GM06990 (cell line): ENCODE measurements at regions not wholly inside any gene's neighbourhood (a gene's known extent, or its start where the extent isn't known, plus 50 kb on each side); places are given as distances from the start of the nearest gene placed in this dataset.

Source experiments
- DNase-seq: peaks from one replicate; pipeline ENCODE4 v3.0.0-alpha.2; 2011; ENCODE audit not compliant: insufficient read length; ENCODE audit errors: extremely low read depth
- H3K27me3 ChIP-seq: replicated peaks from 2 replicates; pipeline ENCODE4 v1.6.0; 2011; ENCODE audit warnings: low read length; ENCODE audit not compliant: control insufficient read depth, insufficient read depth
- H3K36me3 ChIP-seq: 2 replicates; pipeline ENCODE4 v1.5.1; 2011; ENCODE audit warnings: low read length; ENCODE audit not compliant: control insufficient read depth, insufficient read depth
- H3K4me3 ChIP-seq: replicated peaks from 2 replicates; pipeline ENCODE4 v1.5.1; 2011; ENCODE audit warnings: low read depth, mild to moderate bottlenecking, control low read depth, low read length
- CTCF ChIP-seq: IDR thresholded peaks from 2 replicates; pipeline ENCODE4 v1.5.1; 2011; ENCODE audit warnings: low read length, control low read depth, mild to moderate bottlenecking, inconsistent platforms; ENCODE audit not compliant: insufficient read depth, poor library complexity, severe bottlenecking

GRCh38 chr18:67411116-67411515 is 105.4 kb downstream of the DSEL start:
- TF ChIP-seq CTCF: no peak
- DNase-seq: no peak

DNA sequence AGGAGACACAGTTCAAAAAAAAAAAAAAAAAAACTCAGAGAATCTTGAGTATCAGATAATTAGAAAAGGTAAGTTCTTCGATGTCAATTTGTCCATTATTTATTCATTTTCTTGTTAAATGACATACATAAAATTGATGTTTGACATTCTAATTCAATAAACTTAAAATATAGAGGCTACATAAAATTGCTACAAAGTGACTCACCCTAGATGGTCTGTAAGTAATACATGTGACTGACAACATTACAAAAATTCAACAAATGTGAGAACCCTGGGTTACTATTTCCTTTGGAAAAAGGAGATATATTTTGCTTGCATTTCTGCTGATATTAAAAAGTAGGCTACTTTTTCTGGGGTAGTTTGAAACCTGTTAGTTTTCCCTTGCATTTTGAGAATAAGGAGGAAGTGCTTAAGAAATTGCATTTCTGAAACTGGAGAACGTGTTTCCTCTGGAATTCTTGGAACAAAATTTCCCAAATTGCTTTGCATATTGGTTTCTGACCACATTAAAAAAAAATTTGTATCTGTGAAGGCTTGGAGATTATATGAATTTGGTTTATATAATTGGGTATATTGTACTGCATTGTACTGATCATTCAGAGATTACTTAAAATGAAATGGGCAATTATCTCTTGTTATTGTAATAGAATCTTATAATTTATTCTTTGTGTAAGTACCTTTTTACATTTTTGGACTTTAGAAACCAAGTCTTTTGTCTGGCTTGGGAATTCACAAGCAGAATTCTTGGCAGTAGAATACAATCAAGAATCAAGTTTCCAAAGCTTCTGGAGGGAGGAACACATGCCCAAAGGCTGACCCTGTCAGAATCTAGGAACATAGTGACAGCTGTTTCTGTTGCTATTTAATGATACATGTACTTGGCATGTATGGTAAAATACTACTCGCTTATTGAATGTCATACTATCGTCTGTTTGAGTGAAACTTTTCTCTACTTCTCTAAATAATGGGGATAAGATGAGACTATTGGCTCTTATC is 106.1 kb downstream of the DSEL start:
- H3K36me3 ChIP-seq: no peaks in the 10 kb centered on the region
- no peaks in the 10 kb centered on the region for H3K27me3 ChIP-seq
- H3K4me3 ChIP-seq: no peak overlapping the region
- no peak for TF ChIP-seq CTCF
- no peak for DNase-seq

More at GRCh38 chr18:67411116-67411515, 105.4 kb downstream of the DSEL start:
- Histone ChIP-seq H3K4me3 (no peak overlapping the region), H3K36me3 (no peaks in the 10 kb centered on the region), H3K27me3 (no peaks in the 10 kb centered on the region)

- no peak for TF ChIP-seq CTCF
- Histone ChIP-seq H3K36me3 (no peaks in the 10 kb centered on the region), H3K4me3 (no peak overlapping the region), H3K27me3 (no peaks in the 10 kb centered on the region)
- DNase-seq: no peak
Measured at GRCh38 chr18:67408240-67408639, 108.3 kb downstream of the DSEL start.

DNA sequence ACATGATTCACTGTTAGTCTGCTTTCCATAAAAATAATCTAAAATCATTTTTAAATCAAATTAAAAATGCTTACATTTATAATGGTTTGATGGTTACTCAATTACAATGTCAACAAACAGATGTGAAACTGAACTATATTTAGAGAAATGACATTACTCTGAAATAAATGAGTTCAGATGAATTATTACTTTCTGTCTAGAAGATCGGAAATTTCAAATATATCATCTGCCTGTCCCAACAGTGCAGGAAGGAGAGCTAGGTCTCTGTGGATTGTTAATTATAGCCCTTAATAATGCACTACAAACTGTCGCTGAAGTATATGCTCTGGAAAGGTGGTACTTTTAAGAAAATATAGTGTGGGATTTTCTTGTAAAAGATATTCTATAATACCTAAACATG is 109.8 kb downstream of the DSEL start:
- no peak for TF ChIP-seq CTCF
- no peaks in the 10 kb centered on the region for H3K36me3 ChIP-seq
- DNase-seq: no peak
- no peaks in the 10 kb centered on the region for H3K27me3 ChIP-seq
- H3K4me3 ChIP-seq: no peak overlapping the region

- no peak for DNase-seq
- no peaks in the 10 kb centered on the region for H3K36me3 ChIP-seq
- no peaks in the 10 kb centered on the region for H3K27me3 ChIP-seq
- TF ChIP-seq CTCF: no peak
- H3K4me3 ChIP-seq: no peak overlapping the region
Measured at GRCh38 chr18:67402543-67402942, 114.0 kb downstream of the DSEL start.
